GM18520 (cell line): ENCODE measurements at regions not wholly inside any gene's neighbourhood (a gene's known extent, or its start where the extent isn't known, plus 50 kb on each side); places are given as distances from the start of the nearest gene placed in this dataset.
"Not testable (repeated sequence)": the region's sequence is repeated elsewhere in the genome, so short reads cannot be mapped to it uniquely, and the experiment has no call there.

ENCODE experiments used
- ATAC-seq: cut with Tn5 transposase; IDR thresholded peaks from one replicate; pipeline ENCODE4 v1.9.1; 2021; ENCODE audit not compliant: unreplicated experiment

DNA sequence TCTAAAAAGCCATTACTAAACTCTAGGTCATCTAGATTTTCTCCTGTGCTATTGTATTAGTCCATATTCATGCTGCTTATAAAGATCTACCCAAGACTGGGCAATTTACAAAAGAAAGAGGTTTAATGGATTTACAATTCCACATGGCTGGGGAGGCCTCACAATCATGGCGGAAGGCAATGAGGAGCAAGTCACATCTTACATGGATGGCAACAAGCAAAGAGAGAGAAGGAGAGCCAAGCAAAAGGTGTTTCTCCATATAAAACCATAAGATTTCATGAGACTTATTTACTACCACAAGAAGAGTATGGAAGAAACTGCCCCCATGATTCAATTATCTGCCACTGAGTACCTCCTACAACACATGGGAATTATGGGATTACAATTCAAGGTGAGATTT, 69.6 kb upstream of the CCDC6 start:
- ATAC-seq = not testable (repeated sequence)

DNA sequence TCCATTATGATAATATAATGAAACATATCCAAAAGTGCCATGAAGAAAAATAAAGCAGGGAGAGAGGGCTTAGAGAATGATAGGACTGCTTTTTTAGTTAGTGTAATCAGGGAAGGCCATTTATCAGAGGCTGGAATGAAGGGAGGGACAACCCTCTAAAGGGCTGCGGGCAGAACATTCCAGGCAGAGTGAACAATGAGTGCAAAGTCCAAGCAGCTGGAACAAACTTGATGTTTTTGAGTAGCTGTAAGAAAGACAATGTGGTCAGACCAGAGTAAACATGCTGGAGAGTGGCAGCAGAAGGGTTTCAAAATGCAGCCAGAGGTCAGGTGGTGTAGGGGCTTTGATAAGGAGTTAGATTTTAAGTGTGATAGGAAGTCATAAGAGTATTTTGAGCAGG, 65.6 kb upstream of the CCDC6 start:
- no peak for ATAC-seq

DNA sequence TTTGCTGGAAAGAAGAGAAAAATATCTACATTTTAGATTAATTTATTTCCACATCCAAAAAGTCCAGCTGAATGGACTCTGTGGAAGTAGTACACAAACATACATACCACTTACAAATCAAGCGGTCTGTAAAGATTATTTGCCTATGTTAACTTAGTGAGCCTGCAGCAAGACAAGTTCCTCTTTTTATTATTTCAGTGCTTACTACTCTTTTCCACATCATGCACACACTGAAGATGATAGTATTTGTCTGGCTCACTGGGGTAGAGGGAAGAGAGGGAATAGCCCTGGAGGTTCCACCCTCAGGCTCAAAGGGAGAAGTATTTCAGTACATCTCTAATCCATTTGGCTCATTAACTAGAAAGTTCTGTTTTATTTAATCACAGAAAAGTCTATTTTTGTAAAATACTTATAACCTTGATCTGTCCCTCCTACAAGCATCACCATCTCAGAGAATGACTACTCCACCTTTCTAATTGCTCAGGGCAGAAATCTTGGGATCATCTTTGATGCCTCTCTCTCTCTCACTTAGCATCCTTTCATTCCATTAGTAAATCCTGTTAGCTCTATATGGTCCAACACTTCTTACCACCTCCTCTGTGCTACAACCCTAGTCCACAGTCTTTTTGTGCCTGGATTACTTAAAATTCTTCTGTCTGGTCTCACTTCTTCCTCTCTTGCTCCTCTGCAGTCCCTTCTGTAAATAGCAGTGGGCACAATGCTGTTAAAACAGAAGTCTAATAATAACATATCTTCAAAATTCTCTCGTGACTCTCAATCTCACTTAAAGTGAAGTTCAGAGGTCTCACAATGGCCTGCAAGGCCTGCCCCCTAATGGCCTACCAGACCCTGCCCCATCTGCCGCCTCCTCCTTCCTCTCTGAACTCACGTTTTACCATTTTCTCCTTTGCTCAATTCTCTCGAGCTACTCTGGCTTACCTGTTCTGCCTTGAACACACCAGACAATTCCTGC, 64.3 kb upstream of the CCDC6 start:
- ATAC-seq = peak; percentile 77

DNA sequence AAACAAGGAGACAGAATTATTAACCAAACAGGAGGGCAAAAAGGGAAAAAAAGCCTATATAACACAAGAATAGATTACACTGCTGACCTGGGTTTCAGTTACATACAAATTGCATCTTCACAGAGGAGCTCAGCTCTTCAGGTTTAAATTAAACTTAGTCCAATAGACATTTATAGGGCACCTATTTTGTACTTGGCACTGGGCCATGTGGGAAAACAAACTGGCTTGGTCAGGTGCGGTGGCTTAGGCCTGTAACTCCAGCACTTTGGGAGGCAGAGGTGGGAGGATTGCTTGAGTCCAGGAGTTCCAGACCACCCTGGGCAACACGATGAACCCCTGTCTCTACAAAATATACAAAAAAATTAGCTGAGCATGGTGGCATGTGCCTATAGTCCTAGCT, 62.3 kb upstream of the CCDC6 start:
- no peak for ATAC-seq

DNA sequence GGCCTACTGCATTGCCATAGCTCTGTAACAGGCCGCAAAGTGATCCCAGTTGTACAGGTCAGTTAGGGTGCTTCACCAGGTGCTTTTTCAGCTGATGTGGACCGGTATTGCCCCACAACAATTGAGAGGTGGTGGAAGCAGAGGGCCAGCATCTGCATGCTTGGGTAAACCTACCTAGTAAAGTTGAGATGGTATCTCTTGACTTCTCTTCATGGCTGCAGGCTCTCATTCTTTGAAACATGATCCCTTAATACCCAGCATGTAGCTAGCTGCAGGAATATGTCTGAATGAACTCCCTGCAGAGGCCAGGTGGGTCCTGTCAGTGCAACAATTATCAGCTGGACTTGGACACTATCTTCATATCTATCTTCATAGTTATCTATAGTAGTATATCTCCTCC, 60.7 kb upstream of the CCDC6 start:
- no peak for ATAC-seq

DNA sequence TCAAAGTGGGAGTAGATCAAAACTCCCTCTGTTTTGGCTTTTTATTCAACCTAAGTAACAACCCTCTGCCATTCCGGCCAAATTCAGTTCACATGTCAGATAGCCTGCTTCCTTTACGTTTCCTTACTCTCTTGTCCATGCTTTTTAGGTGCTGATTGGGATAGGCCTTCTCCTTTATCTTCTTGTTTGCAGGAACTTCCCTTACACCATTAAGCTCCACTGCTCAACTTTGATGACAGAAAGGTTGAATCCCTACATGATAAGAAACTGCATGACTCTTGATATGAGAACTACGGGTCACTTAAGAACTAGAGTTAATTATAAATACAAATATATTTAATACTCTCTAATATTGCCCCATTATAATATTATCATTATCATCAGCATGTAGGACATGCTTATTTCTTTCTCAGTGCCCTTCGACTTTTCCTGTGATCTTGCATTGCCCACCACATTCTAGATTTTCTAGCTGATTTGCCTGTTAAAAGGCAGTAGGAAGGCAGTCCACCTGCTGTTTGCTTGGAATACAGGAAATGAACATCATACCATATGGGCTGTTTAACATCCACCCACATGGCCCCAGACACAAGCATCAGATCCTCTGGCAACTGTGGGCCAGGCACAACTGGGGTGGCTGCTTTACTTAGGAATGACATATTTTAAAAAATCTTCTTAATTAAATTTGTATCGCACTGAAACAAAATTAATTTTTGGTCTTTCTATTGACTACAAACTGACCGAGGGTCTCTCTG, 59.7 kb upstream of the CCDC6 start:
- ATAC-seq = no peak

DNA sequence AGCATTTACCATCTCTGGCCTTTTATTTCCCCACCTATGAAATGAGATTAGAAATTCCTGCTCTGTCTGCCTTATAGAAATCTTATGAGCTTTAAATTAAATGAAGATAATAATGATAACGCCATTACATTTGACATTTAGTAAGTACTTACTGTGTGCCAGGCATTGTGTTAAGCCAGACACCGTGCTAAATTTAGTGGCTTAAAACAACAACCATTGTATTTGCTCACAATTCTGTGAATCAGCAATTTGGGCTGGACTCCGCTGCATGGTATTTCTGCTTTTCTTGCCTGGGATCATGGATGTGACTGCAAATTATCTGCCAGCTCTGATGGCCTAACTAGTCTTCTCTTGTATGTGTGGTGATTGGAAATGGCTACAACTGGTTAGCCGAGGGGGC, 56.4 kb upstream of the CCDC6 start:
- ATAC-seq = no peak

DNA sequence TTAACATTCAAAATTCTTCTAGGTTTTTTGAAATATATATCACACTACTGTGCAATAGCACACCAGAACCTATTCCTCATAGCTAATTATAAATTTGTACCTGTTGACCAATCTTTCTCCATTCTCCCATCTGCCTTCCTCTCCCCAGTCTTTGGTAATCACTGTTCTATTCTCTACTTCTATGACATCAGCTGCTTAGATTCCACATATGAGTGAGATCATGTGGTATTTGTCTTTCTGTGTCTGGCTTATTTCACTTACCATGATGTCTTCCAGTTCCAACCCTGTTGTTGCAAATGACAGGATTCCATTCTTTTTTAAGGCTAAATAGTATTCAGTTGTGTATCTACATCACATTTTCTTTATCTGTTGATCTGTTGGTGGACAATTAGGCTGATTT, 54.4 kb upstream of the CCDC6 start:
- no peak for ATAC-seq

DNA sequence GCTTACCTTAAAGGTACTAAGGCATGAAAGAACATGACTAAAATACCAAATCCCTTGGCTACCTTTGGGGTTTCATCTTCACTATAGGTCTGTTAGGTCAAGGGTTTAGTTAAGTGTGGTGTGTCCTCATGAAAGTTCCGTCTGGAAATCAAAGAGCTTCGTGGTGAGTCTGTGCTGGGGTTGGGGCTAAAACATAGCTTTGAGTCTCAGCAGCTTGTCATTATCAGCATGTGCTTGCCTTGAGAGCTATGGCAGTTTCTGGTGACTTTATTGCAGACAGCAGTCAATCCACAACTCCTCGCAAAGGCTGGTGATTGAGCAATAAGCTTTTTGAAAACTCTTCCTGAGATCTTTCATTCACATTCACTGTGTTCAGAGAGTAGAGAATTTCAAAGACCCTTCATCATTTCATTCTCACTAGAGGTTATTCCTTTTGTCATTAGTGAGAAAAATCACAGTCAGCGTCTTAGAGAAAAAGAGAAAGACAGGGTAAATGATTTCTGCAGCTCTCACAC, 53.2 kb upstream of the CCDC6 start:
- no peak for ATAC-seq

DNA sequence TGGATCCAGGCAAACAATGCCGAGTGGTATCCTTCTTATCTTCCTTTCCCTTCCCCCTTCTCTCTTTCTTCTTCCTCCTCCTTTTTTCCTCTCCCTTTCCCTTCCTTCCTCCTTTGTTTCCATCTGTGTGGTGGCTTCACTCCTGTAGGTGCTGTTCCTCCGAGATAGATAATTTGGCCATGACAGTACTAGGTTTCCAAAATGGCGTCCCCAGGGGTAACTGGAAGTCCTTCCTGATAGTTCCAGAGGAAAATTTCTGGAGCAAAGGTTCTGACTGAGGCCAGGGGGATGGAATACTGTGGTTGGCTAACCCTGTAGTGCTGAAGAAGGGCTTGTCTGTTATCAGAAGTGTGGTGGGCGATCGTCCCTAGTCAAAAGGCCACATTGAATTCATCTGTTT, 52.5 kb upstream of the CCDC6 start:
- no peak for ATAC-seq

DNA sequence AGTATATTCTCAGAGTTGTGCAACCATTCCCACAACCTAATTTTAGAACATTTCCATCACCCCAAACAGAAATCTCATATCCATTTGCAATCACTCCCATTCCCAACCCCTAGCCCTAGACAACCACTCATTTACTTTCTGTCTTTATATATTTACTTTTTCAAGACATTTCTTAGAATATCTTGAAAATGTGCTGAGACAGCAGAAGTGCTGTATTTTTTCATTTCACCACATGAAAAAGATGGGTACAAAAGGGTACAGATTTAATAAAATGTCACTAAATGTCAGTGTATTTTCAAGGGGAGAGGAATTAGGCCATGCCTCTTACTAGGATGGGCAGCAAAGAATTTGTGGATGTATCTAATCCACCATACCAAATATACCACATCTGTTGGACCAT, 51.6 kb upstream of the CCDC6 start:
- no peak for ATAC-seq
